Osteoblast (primary cell): ENCODE measurements at regions not wholly inside any gene's neighbourhood (a gene's known extent, or its start where the extent isn't known, plus 50 kb on each side); places are given as distances from the start of the nearest gene placed in this dataset.

Experiments
- DNase-seq: peaks from one replicate; pipeline ENCODE4 v3.0.0; 2011; ENCODE audit warnings: low spot score, mixed read lengths; ENCODE audit not compliant: insufficient read length; ENCODE audit errors: missing footprints
- H2AFZ ChIP-seq: 2 replicates; pipeline ENCODE4 v1.6.0; 2011; ENCODE audit warnings: mild to moderate bottlenecking, low read length
- H3K27ac ChIP-seq: 2 replicates; pipeline ENCODE4 v1.5.1; 2011; ENCODE audit warnings: mild to moderate bottlenecking, low read depth, low read length, moderate library complexity
- H3K27me3 ChIP-seq: 2 replicates; pipeline ENCODE4 v1.6.0; 2012; ENCODE audit warnings: mild to moderate bottlenecking, control low read depth, inconsistent platforms, low read length, moderate library complexity; ENCODE audit not compliant: insufficient read depth
- H3K36me3 ChIP-seq: 2 replicates; pipeline ENCODE4 v1.5.1; 2011; ENCODE audit warnings: mild to moderate bottlenecking, low read length, control low read depth, moderate library complexity; ENCODE audit not compliant: insufficient read depth
- H3K4me1 ChIP-seq: 2 replicates; pipeline ENCODE4 v1.5.1; 2011; ENCODE audit warnings: mild to moderate bottlenecking, low read length, control low read depth, moderate library complexity; ENCODE audit not compliant: insufficient read depth
- H3K4me2 ChIP-seq: 2 replicates; pipeline ENCODE4 v1.6.0; 2011; ENCODE audit warnings: mild to moderate bottlenecking, low read length; ENCODE audit not compliant: insufficient read depth
- H3K4me3 ChIP-seq: fragments of 200-600 bp; sonication (generic); 3 replicates; pipeline ENCODE4 v1.5.1; 2012; ENCODE audit warnings: mild to moderate bottlenecking, low read length, inconsistent platforms; ENCODE audit not compliant: insufficient read depth
- H3K79me2 ChIP-seq: 2 replicates; pipeline ENCODE4 v1.6.0; 2012; ENCODE audit warnings: mild to moderate bottlenecking, low read length, control low read depth, inconsistent platforms; ENCODE audit not compliant: insufficient read depth
- H3K9me3 ChIP-seq: 2 replicates; pipeline ENCODE4 v1.5.1; 2011; ENCODE audit warnings: low read depth, low read length, control low read depth
- H4K20me1 ChIP-seq: 2 replicates; pipeline ENCODE4 v1.6.0; 2012; ENCODE audit warnings: mild to moderate bottlenecking, low read length, control low read depth; ENCODE audit not compliant: insufficient read depth
- CTCF ChIP-seq: IDR thresholded peaks from 2 replicates; pipeline ENCODE4 v1.5.1; 2011; ENCODE audit warnings: mild to moderate bottlenecking, low read depth, low read length, moderate library complexity; ENCODE audit errors: extremely low read depth

- H3K9me3 ChIP-seq = no peaks in the 10 kb centered on the region
- no peak overlapping the region for H3K4me3 ChIP-seq
- no peak overlapping the region for H2AFZ ChIP-seq
- H3K79me2 ChIP-seq = no peaks in the 10 kb centered on the region
- no peak for TF ChIP-seq CTCF
- H3K36me3 ChIP-seq = no peaks in the 10 kb centered on the region
- no peak overlapping the region for H3K4me2 ChIP-seq
- peaks cover 5% of the 10 kb centered on the region for H3K4me1 ChIP-seq
- no peaks in the 10 kb centered on the region for H4K20me1 ChIP-seq
- no peak overlapping the region for H3K27ac ChIP-seq
- peaks cover 19% of the 10 kb centered on the region for H3K27me3 ChIP-seq
- DNase-seq = no peak
Observed at GRCh38 chr3:126292318-126293070, 64.7 kb downstream of the KLF15 start.

GRCh38 chr3:126291537-126291936, 65.7 kb downstream of the KLF15 start:
- Histone ChIP-seq H4K20me1 (no peaks in the 10 kb centered on the region), H3K4me2 (no peak overlapping the region), H3K27me3 (peaks cover 19% of the 10 kb centered on the region), H3K79me2 (no peaks in the 10 kb centered on the region), H3K4me1 (peaks cover 13% of the 10 kb centered on the region), H2AFZ (no peak overlapping the region), H3K4me3 (no peak overlapping the region), H3K27ac (no peak overlapping the region), H3K9me3 (no peaks in the 10 kb centered on the region), H3K36me3 (no peaks in the 10 kb centered on the region)
- no peak for DNase-seq
- TF ChIP-seq CTCF = no peak

- Histone ChIP-seq H3K27ac (no peak overlapping the region), H3K9me3 (no peaks in the 10 kb centered on the region), H4K20me1 (no peaks in the 10 kb centered on the region), H3K4me2 (no peak overlapping the region), H3K36me3 (no peaks in the 10 kb centered on the region), H3K27me3 (peaks cover 19% of the 10 kb centered on the region), H3K4me3 (no peak overlapping the region), H3K79me2 (no peaks in the 10 kb centered on the region), H2AFZ (no peak overlapping the region), H3K4me1 (peaks cover 13% of the 10 kb centered on the region)
- no peak for TF ChIP-seq CTCF
- no peak for DNase-seq
Observed at GRCh38 chr3:126291061-126291460, 66.1 kb downstream of the KLF15 start.

- Histone ChIP-seq H3K79me2 (no peaks in the 10 kb centered on the region), H3K4me2 (no peak overlapping the region), H3K9me3 (no peaks in the 10 kb centered on the region), H2AFZ (no peak overlapping the region), H3K27ac (no peak overlapping the region), H4K20me1 (no peaks in the 10 kb centered on the region), H3K4me3 (no peak overlapping the region), H3K36me3 (no peaks in the 10 kb centered on the region), H3K4me1 (peaks cover 13% of the 10 kb centered on the region), H3K27me3 (peaks cover 19% of the 10 kb centered on the region)
- no peak for TF ChIP-seq CTCF
- no peak for DNase-seq
Observed at GRCh38 chr3:126290325-126290724, 66.9 kb downstream of the KLF15 start.
